Stomach (tissue), 4 donors: ENCODE measurements at regions not wholly inside any gene's neighbourhood (a gene's known extent, or its start where the extent isn't known, plus 50 kb on each side); places are given as distances from the start of the nearest gene placed in this dataset.
"Not testable (repeated sequence)": the region's sequence is repeated elsewhere in the genome, so short reads cannot be mapped to it uniquely, and the experiment has no call there.

Experiments
- POLR2A ChIP-seq, 4 donors: fragments of 450-650 bp; IDR thresholded peaks; one replicate each; pipeline ENCODE4 v1.6.1; 2016; ENCODE audit warnings: antibody characterized with exemption in 4 of 4, control low read depth in 2 of 4, mild to moderate bottlenecking in 1 of 4, moderate library complexity in 1 of 4
- POLR2AphosphoS5 ChIP-seq, 3 donors: sonication (generic); formaldehyde crosslinking; IDR thresholded peaks; one replicate each; pipeline ENCODE4 v1.6.1; 2016; ENCODE audit warnings: antibody characterized with exemption in 3 of 3
- TF ChIP-seq, protein P1 (sequence below), 7 experiments: fragments of 450-650 bp in 4 of 7; fragments of 200-600 bp in 3 of 7; sonication (generic) in 3 of 7; IDR thresholded peaks; one replicate each; pipeline ENCODE4 v1.5.1; 2016 to 2019; ENCODE audit warnings: antibody characterized with exemption in 7 of 7, control low read depth in 2 of 7, mild to moderate bottlenecking in 1 of 7

- not testable (repeated sequence) for TF ChIP-seq POLR2A, POLR2AphosphoS5 (IDR thresholded peaks at IDR 0.05)
- TF ChIP-seq, protein P1, sequence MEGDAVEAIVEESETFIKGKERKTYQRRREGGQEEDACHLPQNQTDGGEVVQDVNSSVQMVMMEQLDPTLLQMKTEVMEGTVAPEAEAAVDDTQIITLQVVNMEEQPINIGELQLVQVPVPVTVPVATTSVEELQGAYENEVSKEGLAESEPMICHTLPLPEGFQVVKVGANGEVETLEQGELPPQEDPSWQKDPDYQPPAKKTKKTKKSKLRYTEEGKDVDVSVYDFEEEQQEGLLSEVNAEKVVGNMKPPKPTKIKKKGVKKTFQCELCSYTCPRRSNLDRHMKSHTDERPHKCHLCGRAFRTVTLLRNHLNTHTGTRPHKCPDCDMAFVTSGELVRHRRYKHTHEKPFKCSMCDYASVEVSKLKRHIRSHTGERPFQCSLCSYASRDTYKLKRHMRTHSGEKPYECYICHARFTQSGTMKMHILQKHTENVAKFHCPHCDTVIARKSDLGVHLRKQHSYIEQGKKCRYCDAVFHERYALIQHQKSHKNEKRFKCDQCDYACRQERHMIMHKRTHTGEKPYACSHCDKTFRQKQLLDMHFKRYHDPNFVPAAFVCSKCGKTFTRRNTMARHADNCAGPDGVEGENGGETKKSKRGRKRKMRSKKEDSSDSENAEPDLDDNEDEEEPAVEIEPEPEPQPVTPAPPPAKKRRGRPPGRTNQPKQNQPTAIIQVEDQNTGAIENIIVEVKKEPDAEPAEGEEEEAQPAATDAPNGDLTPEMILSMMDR (IDR thresholded peaks at IDR 0.05): not testable (repeated sequence)
These were observed 207.1 kb downstream of the GOLGA6L6 start for GRCh38 chr15:20334451-20334850.
